ENCODE measurements at regions not wholly inside any gene's neighbourhood (a gene's known extent, or its start where the extent isn't known, plus 50 kb on each side); places are given as distances from the start of the nearest gene placed in this dataset.

GRCh38 chr3:117666325-117666724 is 956.7 kb downstream of the TUSC7 start:
- H3K27ac ChIP-seq (ENCODE audit: low read length), result no peak overlapping the region
- H3K9me3 ChIP-seq (ENCODE audit: insufficient read depth, low read length, severe bottlenecking), result no peaks in the 10 kb centered on the region
- H3K4me2 ChIP-seq (ENCODE audit: insufficient read depth, low read length), result no peak overlapping the region
- no peak overlapping the region for H3K9ac ChIP-seq (ENCODE audit: low read depth, low read length)
- DNase-seq (no peak), ATAC-seq (ENCODE audit: insufficient read depth, low read depth) (no peak)
- no peaks in the 10 kb centered on the region for H4K20me1 ChIP-seq (ENCODE audit: insufficient read depth, low read length)
- H2AFZ ChIP-seq (ENCODE audit: low read depth, low read length), result no peak overlapping the region
- H3K4me1 ChIP-seq (ENCODE audit: insufficient read depth, low read length), result no peaks in the 10 kb centered on the region
- H3K4me3 ChIP-seq (ENCODE audit: low read depth in 1 of 2, low read length in 2 of 2), result no peak overlapping the region
- no peaks in the 10 kb centered on the region for H3K27me3 ChIP-seq (ENCODE audit: insufficient read depth, low read length, poor library complexity)
- no peaks in the 10 kb centered on the region for H3K36me3 ChIP-seq (ENCODE audit: insufficient read depth, low read length)
- no peaks in the 10 kb centered on the region for H3K79me2 ChIP-seq (ENCODE audit: insufficient read depth, low read length)
- TF ChIP-seq CTCF (IDR thresholded peaks at IDR 0.05; ENCODE audit: borderline replicate concordance, extremely low read depth, low read length, poor library complexity, severe bottlenecking) (no peak), EZH2 (IDR thresholded peaks at IDR 0.05; ENCODE audit: borderline replicate concordance, low read depth, low read length, severe bottlenecking) (no peak)

DNA sequence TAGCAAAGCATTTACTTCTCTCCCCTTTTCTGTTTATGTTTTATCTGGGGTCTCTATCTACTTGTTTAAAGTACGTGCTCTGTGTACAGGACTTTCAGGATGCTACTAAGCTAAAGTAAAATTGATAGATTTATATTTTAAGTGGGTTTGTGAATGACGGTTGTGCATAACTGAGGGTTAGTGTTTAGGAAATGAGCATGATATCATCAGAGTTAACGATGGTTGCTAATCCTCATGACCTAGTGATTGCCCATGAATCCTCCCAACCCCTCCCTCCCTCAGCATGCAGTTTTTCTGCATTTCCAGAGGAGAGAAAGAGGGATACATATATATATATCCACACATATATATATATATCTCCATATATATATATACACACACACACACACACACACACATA is 957.2 kb downstream of the TUSC7 start:
- no peak overlapping the region for H3K9ac ChIP-seq (ENCODE audit: low read depth, low read length)
- H3K27ac ChIP-seq (ENCODE audit: low read length), result no peak overlapping the region
- no peaks in the 10 kb centered on the region for H3K4me1 ChIP-seq (ENCODE audit: insufficient read depth, low read length)
- H3K27me3 ChIP-seq (ENCODE audit: insufficient read depth, low read length, poor library complexity), result no peaks in the 10 kb centered on the region
- H3K36me3 ChIP-seq (ENCODE audit: insufficient read depth, low read length), result no peaks in the 10 kb centered on the region
- H3K9me3 ChIP-seq (ENCODE audit: insufficient read depth, low read length, severe bottlenecking), result no peaks in the 10 kb centered on the region
- no peak overlapping the region for H3K4me2 ChIP-seq (ENCODE audit: insufficient read depth, low read length)
- H3K4me3 ChIP-seq (ENCODE audit: low read depth in 1 of 2, low read length in 2 of 2), result no peak overlapping the region
- no peaks in the 10 kb centered on the region for H3K79me2 ChIP-seq (ENCODE audit: insufficient read depth, low read length)
- no peak overlapping the region for H2AFZ ChIP-seq (ENCODE audit: low read depth, low read length)
- DNase-seq (no peak), ATAC-seq (ENCODE audit: insufficient read depth, low read depth) (no peak)
- no peaks in the 10 kb centered on the region for H4K20me1 ChIP-seq (ENCODE audit: insufficient read depth, low read length)
- TF ChIP-seq CTCF (IDR thresholded peaks at IDR 0.05; ENCODE audit: borderline replicate concordance, extremely low read depth, low read length, poor library complexity, severe bottlenecking) (no peak), EZH2 (IDR thresholded peaks at IDR 0.05; ENCODE audit: borderline replicate concordance, low read depth, low read length, severe bottlenecking) (no peak)

DNA sequence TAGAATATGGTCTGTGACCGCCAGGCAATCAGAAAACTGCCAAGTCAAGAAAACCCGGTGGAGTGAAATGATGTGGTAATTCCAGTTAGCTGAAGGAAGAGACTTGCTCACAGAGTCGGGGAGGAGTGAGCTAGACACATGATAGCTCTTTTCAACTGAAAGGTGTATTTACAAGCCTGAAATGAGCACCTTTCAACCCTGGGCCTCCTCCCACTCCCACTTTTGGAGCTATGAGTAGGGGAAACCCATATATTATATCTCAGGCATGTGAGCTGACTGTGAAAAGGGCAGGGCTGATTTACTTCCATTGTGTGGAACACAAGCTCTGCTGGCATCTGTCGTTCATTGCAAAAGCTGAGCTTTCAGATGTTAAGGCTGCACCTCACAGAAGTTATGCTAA is 960.2 kb downstream of the TUSC7 start:
- Histone ChIP-seq H3K79me2 (ENCODE audit: insufficient read depth, low read length) (no peaks in the 10 kb centered on the region), H3K36me3 (ENCODE audit: insufficient read depth, low read length) (no peaks in the 10 kb centered on the region), H3K4me2 (ENCODE audit: insufficient read depth, low read length) (no peak overlapping the region), H3K9me3 (ENCODE audit: insufficient read depth, low read length, severe bottlenecking) (no peaks in the 10 kb centered on the region), H3K9ac (ENCODE audit: low read depth, low read length) (no peak overlapping the region), H4K20me1 (ENCODE audit: insufficient read depth, low read length) (no peaks in the 10 kb centered on the region), H3K4me3 (ENCODE audit: low read depth in 1 of 2, low read length in 2 of 2) (no peak overlapping the region), H3K27ac (ENCODE audit: low read length) (no peak overlapping the region), H3K4me1 (ENCODE audit: insufficient read depth, low read length) (no peaks in the 10 kb centered on the region), H3K27me3 (ENCODE audit: insufficient read depth, low read length, poor library complexity) (no peaks in the 10 kb centered on the region), H2AFZ (ENCODE audit: low read depth, low read length) (no peak overlapping the region)
- no peak for DNase-seq
- ATAC-seq (ENCODE audit: insufficient read depth, low read depth), result no peak
- TF ChIP-seq CTCF (IDR thresholded peaks at IDR 0.05; ENCODE audit: borderline replicate concordance, extremely low read depth, low read length, poor library complexity, severe bottlenecking) (no peak), EZH2 (IDR thresholded peaks at IDR 0.05; ENCODE audit: borderline replicate concordance, low read depth, low read length, severe bottlenecking) (no peak)

DNA sequence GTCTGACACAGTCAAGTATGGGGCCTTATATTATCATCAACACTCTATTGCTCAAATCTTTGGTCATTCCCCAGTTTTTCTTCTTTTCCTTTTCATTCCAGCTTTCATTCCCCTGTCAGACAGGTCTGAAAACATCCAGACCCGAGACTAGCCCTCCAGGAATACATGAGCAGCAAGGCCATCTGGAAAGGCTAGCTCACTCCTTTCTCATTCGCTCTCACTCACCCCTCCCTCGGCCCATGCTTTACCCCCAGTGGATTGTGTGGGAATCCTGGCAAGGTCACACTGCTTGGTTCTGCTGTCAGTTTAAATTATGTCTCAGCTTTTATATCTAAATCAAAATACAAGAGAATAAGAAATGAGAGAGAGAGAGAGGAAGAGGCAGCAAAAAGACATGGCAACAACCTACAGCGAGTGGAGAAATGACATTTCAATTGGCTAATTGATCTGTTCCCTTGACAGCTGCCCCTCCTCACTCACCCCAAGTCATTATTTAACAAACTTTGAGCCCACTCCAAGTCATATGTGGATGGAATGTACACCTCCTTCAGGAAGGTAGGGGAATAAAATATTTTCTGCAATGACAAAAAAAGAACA is 962.2 kb downstream of the TUSC7 start:
- TF ChIP-seq EZH2 (IDR thresholded peaks at IDR 0.05; ENCODE audit: borderline replicate concordance, low read depth, low read length, severe bottlenecking) (no peak), CTCF (IDR thresholded peaks at IDR 0.05; ENCODE audit: borderline replicate concordance, extremely low read depth, low read length, poor library complexity, severe bottlenecking) (no peak)
- Histone ChIP-seq H2AFZ (ENCODE audit: low read depth, low read length) (no peak overlapping the region), H3K4me3 (ENCODE audit: low read depth in 1 of 2, low read length in 2 of 2) (no peak overlapping the region)

More for the DNA sequence above, 962.2 kb downstream of the TUSC7 start:
- H3K79me2 ChIP-seq (ENCODE audit: insufficient read depth, low read length), result no peaks in the 10 kb centered on the region
- no peaks in the 10 kb centered on the region for H3K9me3 ChIP-seq (ENCODE audit: insufficient read depth, low read length, severe bottlenecking)
- no peak overlapping the region for H3K4me2 ChIP-seq (ENCODE audit: insufficient read depth, low read length)
- no peaks in the 10 kb centered on the region for H3K4me1 ChIP-seq (ENCODE audit: insufficient read depth, low read length)
- no peaks in the 10 kb centered on the region for H4K20me1 ChIP-seq (ENCODE audit: insufficient read depth, low read length)
- DNase-seq (no peak), ATAC-seq (ENCODE audit: insufficient read depth, low read depth) (no peak)
- H3K36me3 ChIP-seq (ENCODE audit: insufficient read depth, low read length), result no peaks in the 10 kb centered on the region
- H3K27ac ChIP-seq (ENCODE audit: low read length), result no peak overlapping the region
- H3K27me3 ChIP-seq (ENCODE audit: insufficient read depth, low read length, poor library complexity), result no peaks in the 10 kb centered on the region
- H3K9ac ChIP-seq (ENCODE audit: low read depth, low read length), result no peak overlapping the region
